ENCODE measurements at regions not wholly inside any gene's neighbourhood (a gene's known extent, or its start where the extent isn't known, plus 50 kb on each side); places are given as distances from the start of the nearest gene placed in this dataset.

DNA sequence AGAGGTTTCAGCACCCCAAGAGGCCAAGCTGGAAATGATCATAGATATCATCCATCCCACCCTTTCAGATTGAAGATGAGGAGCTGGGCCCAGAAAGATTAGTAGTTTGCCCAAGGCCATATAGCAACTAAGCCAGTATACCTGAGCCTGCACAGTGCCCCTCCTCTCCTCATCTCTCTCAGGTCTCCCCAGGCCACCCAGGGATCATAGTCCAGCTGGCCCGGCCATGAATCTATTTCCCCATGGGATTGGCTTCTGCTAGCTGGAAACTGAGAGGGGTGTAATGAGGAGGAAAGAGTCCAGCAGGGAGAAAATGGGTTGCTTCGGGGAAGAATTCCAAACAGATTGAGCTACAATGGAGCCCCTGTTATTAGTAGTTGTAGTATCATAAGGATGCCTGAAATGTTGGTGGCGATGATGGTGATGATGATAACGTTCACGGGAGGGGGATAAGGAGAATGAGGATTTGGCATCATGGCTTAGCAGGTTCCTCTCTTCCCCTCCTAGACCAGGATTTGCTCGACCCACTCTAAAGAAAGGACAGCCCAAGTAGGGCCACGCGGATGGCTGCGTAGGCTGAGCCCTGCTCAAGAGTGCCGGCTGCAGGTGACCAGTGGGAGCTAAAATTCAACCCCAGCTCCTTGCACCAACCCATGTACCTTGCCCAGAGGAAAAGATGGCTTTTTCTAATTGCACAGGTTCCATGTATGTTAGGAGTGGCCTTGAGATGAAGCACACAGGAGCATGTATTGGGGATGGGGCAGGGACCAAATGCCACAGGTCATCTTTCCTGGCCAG is 117.8 kb upstream of the PJA1 start:
- ChIA-PET CTCF (interaction anchor here (1.5 kb wide), 1 partner anchor 454 kb away, joined by 5 read pairs; the partner anchor contains the start of gene EFNB1), POLR2A (no interaction called here)
- DNase-seq: no peak
- H3K4me3 Mint-ChIP-seq: no peak overlapping the region
- no peaks in the 10 kb centered on the region for H3K27me3 Mint-ChIP-seq (ENCODE audit: low read depth)
- H3K9me3 Mint-ChIP-seq (ENCODE audit: insufficient read depth): no peaks in the 10 kb centered on the region
- no peaks in the 10 kb centered on the region for H3K36me3 Mint-ChIP-seq (ENCODE audit: low read depth)
- ATAC-seq: no peak
- no peaks in the 10 kb centered on the region for H3K4me1 Mint-ChIP-seq (ENCODE audit: low read depth)
- no peak overlapping the region for H3K27ac Mint-ChIP-seq

DNA sequence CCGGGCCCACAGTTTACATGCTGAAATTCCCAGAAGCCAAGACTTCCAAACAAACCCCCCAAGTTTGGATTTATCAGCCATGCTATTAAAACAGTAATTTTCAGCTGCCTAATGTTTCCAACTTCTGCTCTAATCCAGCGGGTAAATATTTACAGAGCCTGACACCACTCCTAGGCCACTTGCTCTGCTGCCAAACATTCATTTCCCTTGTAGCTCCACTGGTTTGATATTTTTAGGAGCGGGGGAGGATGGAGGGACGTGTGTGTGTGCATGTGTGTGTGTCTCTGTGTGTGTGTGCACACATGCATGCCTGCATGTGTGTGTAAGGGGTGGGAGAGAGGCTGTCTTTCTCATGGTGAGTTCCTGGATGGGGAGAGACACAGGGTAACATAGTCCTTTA is 115.7 kb upstream of the PJA1 start:
- H3K27ac Mint-ChIP-seq: no peak overlapping the region
- no peaks in the 10 kb centered on the region for H3K4me1 Mint-ChIP-seq (ENCODE audit: low read depth)
- POLR2A ChIA-PET: no interaction called here
- H3K4me3 Mint-ChIP-seq: no peak overlapping the region
- CTCF ChIA-PET: no interaction called here
- ATAC-seq (no peak), DNase-seq (no peak)
- peaks cover 3% of the 10 kb centered on the region for H3K27me3 Mint-ChIP-seq (ENCODE audit: low read depth)
- H3K9me3 Mint-ChIP-seq (ENCODE audit: insufficient read depth): no peaks in the 10 kb centered on the region
- H3K36me3 Mint-ChIP-seq (ENCODE audit: low read depth): no peaks in the 10 kb centered on the region

DNA sequence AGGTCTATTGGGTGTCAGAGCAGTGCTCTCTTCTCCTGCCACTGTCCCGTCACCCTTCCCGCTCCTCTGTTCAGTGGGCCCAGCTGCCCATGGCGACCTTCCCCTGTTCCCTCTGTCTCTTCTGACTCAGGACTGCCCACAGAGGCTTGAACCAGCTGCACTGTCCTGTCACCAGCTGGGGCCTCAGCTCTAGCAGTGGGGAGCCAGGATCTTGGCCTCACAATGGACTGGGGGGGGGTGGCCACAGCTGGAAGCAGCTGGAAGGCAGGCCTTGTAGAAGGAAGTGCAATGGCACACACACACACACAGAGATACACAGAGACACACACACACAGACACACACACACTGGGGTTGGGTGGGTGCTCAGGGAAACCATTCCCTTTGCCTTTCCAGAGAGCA is 114.0 kb upstream of the PJA1 start:
- Mint-ChIP-seq H3K4me3 (no peak overlapping the region), H3K27me3 (ENCODE audit: low read depth) (peaks cover 3% of the 10 kb centered on the region), H3K27ac (no peak overlapping the region), H3K4me1 (ENCODE audit: low read depth) (no peaks in the 10 kb centered on the region), H3K36me3 (ENCODE audit: low read depth) (no peaks in the 10 kb centered on the region), H3K9me3 (ENCODE audit: insufficient read depth) (no peaks in the 10 kb centered on the region)
- ATAC-seq (no peak), DNase-seq (no peak)
- CTCF ChIA-PET: no interaction called here
- POLR2A ChIA-PET: no interaction called here

DNA sequence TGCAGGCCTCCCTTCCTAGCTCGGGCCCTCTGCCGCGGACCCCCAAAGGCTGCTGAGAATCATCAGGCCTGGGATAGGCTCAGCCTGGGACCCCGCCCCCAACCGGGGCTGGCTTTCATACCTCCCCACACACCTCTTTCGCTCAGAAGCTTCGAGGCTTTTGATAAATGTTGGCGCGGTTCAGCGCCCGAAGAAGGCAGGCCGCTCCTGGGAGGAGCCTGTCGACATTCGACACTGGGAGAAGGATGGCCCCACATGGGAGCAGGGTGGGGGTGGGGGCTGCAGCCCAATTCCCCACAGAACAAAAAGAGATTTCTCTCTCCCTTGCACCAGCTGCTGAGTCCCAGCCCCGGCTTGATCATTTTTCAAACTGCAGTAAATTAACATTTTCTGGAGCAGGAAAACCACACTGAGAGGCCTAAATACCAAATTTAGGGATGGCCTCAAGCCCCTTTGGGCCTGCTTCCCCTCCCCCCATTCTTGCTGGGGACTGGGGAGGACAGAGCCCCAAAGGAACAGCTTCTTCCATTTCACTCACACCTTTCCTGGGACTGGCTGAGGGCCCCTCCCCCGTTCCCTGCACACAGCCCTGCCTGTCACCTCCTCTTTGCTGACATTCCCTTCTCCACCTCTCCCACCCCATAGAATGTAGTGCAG is 112.9 kb upstream of the PJA1 start:
- DNase-seq: no peak
- Mint-ChIP-seq H3K27me3 (ENCODE audit: low read depth) (peaks cover 3% of the 10 kb centered on the region), H3K4me1 (ENCODE audit: low read depth) (no peaks in the 10 kb centered on the region), H3K4me3 (no peak overlapping the region), H3K9me3 (ENCODE audit: insufficient read depth) (no peaks in the 10 kb centered on the region), H3K27ac (no peak overlapping the region), H3K36me3 (ENCODE audit: low read depth) (no peaks in the 10 kb centered on the region)
- POLR2A ChIA-PET: no interaction called here
- CTCF ChIA-PET: no interaction called here
- no peak for ATAC-seq

DNA sequence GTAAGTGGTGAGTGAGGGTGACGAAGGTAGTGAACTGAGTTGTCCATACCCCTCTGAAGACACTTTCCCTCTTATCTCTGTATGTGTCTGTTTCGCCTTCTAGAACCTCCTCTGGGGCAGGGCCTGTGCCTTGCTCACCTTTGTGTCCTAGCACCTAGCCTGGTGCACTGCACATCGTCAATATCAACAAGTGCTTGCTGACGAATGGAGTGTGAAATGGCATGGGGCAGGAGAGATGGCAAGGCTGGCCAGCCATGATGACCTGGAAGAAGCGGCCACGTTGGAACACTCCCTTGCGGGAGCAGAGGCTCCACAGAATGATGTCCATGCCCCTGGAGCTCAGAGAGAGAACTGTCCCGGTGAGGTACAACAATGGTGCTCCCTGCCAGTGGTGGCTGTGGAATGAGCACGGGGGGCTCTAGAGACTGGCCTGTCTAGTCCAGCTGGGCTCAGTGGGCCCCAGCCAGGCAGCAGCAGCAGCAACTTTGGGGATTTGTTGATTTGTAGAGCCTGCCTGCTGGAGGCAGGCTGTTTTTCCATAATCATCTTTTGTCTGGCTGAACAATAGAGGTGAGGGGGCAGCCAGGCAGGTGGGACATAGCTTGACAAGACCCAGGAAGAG is 112.2 kb upstream of the PJA1 start:
- ATAC-seq (no peak), DNase-seq (no peak)
- Mint-ChIP-seq H3K27ac (no peak overlapping the region), H3K27me3 (ENCODE audit: low read depth) (peaks cover 3% of the 10 kb centered on the region), H3K36me3 (ENCODE audit: low read depth) (no peaks in the 10 kb centered on the region), H3K4me3 (no peak overlapping the region), H3K4me1 (ENCODE audit: low read depth) (no peaks in the 10 kb centered on the region), H3K9me3 (ENCODE audit: insufficient read depth) (no peaks in the 10 kb centered on the region)
- ChIA-PET CTCF (no interaction called here), POLR2A (no interaction called here)

DNA sequence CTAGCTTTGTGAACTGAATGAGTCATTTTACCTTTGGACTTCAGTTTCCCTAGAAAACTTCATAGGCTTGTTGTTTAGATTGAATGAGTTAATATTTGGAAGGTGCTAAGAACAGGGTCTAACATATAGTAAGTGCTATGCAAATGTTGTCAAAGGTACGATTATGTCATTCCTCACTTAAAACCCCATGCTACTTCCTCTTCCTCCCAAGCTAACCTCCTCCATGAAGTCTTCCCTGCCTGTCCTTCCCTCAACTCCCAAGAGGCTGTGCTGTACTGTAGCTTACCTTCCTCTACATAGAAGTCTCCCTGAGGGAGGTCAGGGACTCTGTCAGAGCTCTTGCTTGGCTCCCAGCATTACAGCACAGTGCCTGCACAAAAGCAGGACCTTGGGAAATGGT is 103.4 kb upstream of the PJA1 start:
- Mint-ChIP-seq H3K36me3 (ENCODE audit: low read depth) (no peaks in the 10 kb centered on the region), H3K4me3 (no peak overlapping the region), H3K4me1 (ENCODE audit: low read depth) (no peaks in the 10 kb centered on the region), H3K27me3 (ENCODE audit: low read depth) (peaks cover 3% of the 10 kb centered on the region), H3K27ac (no peak overlapping the region), H3K9me3 (ENCODE audit: insufficient read depth) (no peaks in the 10 kb centered on the region)
- ChIA-PET CTCF (no interaction called here), POLR2A (no interaction called here)
- DNase-seq (no peak), ATAC-seq (no peak)

DNA sequence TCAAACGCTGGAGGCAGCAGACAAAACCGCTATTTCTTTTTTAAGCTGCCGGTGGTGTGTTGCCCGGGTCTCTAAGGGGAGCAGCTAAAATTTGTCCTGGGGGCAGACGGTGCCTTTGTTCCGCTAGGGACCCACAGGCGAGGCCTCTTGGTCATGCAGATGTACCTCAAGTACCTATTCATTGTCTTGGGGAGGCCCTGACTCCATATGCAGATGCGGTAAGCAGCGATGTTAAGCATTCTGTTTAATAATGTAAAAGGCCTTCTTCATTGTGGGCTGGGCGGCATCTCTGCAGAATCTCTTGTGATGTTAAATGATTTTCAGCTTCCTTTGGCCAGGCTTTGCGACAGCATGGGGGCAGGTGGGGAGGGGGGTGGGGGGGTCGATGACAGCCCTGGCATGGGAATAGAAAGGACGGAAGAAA is 98.9 kb upstream of the PJA1 start:
- no peaks in the 10 kb centered on the region for H3K9me3 Mint-ChIP-seq (ENCODE audit: insufficient read depth)
- peaks cover 14% of the 10 kb centered on the region for H3K27me3 Mint-ChIP-seq (ENCODE audit: low read depth)
- no peaks in the 10 kb centered on the region for H3K4me1 Mint-ChIP-seq (ENCODE audit: low read depth)
- no peak for ATAC-seq
- no peak for DNase-seq
- POLR2A ChIA-PET: no interaction called here
- no peaks in the 10 kb centered on the region for H3K36me3 Mint-ChIP-seq (ENCODE audit: low read depth)
- no peak overlapping the region for H3K27ac Mint-ChIP-seq
- H3K4me3 Mint-ChIP-seq: no peak overlapping the region
- CTCF ChIA-PET: no interaction called here

DNA sequence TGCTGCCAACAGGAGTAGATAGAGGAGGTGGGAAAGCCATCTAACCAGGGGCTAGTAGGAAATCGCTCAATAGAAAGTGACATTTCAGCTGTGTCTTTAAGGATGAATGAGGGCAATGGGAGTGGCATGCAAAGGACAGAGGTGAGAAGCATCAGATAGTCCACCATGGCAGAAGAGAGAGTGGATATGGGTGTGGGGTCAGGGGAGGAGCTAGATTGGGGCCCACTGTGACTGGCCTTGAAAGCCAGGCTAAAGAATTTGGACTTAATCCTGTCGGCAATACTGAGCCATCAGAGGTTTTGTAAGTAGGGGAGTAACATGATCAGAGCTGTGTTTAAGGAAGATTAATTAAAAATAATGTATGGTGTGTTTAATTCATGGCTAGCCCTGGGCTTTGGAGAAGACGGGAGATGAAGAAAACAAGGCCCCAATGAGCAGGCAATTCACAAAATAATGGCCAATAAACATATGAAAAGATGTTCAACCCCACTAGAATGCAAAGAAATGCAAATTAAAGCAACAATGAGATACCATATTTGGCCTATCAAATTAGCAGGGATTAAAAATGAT is 98.1 kb upstream of the PJA1 start:
- Mint-ChIP-seq H3K4me3 (no peak overlapping the region), H3K4me1 (ENCODE audit: low read depth) (no peaks in the 10 kb centered on the region), H3K27ac (no peak overlapping the region), H3K36me3 (ENCODE audit: low read depth) (no peaks in the 10 kb centered on the region), H3K27me3 (ENCODE audit: low read depth) (peaks cover 14% of the 10 kb centered on the region), H3K9me3 (ENCODE audit: insufficient read depth) (no peaks in the 10 kb centered on the region)
- POLR2A ChIA-PET: no interaction called here
- ATAC-seq (no peak), DNase-seq (no peak)
- CTCF ChIA-PET: no interaction called here

DNA sequence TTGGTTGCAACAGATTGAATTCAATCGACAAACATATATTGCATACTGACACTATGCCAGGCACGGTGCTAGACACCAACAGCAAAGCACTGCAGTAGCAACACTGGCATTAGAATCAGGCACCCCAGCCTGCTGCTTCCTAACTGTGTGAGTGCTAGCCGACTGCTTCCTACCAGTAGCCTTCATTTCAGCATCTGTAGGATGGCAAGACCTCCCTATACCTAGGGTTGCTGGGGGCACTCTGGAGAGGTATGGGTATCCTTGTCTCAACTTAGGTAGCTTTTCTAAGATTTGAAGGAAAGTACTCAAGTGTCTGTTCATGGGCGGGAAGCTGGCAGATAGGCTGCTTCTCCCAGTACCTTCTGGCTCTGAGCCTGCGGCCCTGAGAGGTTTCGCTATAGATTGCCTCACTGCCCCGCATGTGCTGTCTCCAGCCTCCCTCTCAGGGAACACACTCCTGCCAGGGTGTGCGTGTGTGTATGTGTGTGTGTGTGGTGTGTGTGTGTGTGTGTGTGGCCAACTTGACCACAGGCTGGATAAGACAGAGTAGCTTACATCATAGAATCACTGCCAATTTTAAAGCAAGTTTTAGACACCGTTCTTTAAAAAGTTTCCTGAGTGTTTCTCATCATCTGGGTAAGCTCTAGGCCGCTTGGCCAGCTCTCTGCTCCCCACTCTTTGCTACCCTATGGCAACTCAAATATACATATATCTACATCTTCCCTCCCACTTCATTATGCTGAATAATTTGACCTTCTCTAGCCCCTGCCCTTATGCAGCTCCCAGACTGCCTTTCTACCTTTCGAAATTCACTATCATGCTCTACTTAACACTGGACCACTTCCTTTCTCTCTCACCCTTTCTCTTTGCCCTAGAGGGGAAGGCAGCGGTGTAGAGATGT is 97.0 kb upstream of the PJA1 start:
- Mint-ChIP-seq H3K4me1 (ENCODE audit: low read depth) (no peaks in the 10 kb centered on the region), H3K4me3 (no peak overlapping the region), H3K9me3 (ENCODE audit: insufficient read depth) (no peaks in the 10 kb centered on the region), H3K27ac (no peak overlapping the region), H3K27me3 (ENCODE audit: low read depth) (peaks cover 14% of the 10 kb centered on the region), H3K36me3 (ENCODE audit: low read depth) (no peaks in the 10 kb centered on the region)
- DNase-seq (no peak), ATAC-seq (no peak)
- CTCF ChIA-PET: no interaction called here
- POLR2A ChIA-PET: no interaction called here

DNA sequence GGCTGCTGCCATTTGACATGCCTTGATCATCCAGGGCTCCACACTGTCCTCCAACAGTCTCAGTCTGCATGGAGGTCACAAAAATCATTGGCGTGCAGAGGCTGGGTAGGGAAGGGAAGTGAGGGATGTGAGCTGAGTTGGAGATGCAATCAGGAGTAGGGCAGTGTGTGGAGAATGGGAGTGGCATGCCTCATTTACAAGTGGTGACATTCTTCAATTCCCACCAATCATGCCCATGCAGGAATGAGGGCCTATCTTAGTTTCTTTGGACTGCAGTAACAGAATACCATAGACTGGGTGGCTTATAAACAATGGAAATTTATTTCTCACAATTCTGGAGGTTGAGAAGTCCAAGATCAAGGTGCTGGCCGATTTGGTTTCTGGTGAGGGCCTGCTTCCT is 94.9 kb upstream of the PJA1 start:
- DNase-seq (no peak), ATAC-seq (no peak)
- H3K27ac Mint-ChIP-seq: no peak overlapping the region
- peaks cover 13% of the 10 kb centered on the region for H3K27me3 Mint-ChIP-seq (ENCODE audit: low read depth)
- H3K4me1 Mint-ChIP-seq (ENCODE audit: low read depth): no peaks in the 10 kb centered on the region
- ChIA-PET POLR2A (no interaction called here), CTCF (no interaction called here)
- no peaks in the 10 kb centered on the region for H3K36me3 Mint-ChIP-seq (ENCODE audit: low read depth)
- H3K9me3 Mint-ChIP-seq (ENCODE audit: insufficient read depth): no peaks in the 10 kb centered on the region
- no peak overlapping the region for H3K4me3 Mint-ChIP-seq

DNA sequence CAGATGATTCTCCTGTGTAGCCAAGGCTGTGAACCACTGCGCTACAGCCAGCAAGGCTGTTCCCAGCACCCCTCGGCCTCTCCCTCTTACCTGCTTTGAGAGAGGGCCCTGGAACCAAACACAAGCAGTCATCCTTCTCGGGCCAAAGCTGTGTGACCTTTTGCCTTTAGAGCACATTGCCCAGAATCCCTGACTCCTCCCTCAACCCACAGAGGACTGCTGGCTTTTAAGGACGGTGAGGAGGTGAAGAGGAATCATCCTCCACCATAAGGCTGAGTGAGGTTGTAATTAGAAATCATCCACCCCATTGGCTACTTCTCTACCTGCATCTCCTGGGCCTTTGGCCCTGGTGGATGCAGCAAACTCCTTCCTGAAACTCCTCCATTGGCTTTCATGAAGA is 93.6 kb upstream of the PJA1 start:
- DNase-seq: no peak
- H3K27me3 Mint-ChIP-seq (ENCODE audit: low read depth): peaks cover 12% of the 10 kb centered on the region
- H3K36me3 Mint-ChIP-seq (ENCODE audit: low read depth): no peaks in the 10 kb centered on the region
- H3K4me3 Mint-ChIP-seq: no peak overlapping the region
- no peak overlapping the region for H3K27ac Mint-ChIP-seq
- H3K9me3 Mint-ChIP-seq (ENCODE audit: insufficient read depth): no peaks in the 10 kb centered on the region
- ChIA-PET CTCF (no interaction called here), POLR2A (no interaction called here)
- no peaks in the 10 kb centered on the region for H3K4me1 Mint-ChIP-seq (ENCODE audit: low read depth)
- no peak for ATAC-seq

Measured in activated CD8-positive, alpha-beta T cell treated with anti-CD3 and anti-CD28 coated beads, Interleukin-2, amount 10 ng/mL, durations not matched to agents 7 days and 5 days (primary cell).